H9 (cell line): ENCODE measurements at regions not wholly inside any gene's neighbourhood (a gene's known extent, or its start where the extent isn't known, plus 50 kb on each side); places are given as distances from the start of the nearest gene placed in this dataset.

ENCODE experiments used
- DNase-seq: peaks from one replicate; pipeline ENCODE4 v3.0.0-alpha.2; 2017
- H2AFZ ChIP-seq: one replicate; pipeline ENCODE4 v1.6.1; 2013; ENCODE audit warnings: mild to moderate bottlenecking, low read length, control low read depth, moderate library complexity
- H2AK5ac ChIP-seq: 2 replicates; pipeline ENCODE4 v1.6.1; 2013; ENCODE audit warnings: low read length, control low read depth, mixed read lengths; ENCODE audit not compliant: insufficient read length
- H2BK120ac ChIP-seq: one replicate; pipeline ENCODE4 v1.6.1; 2013; ENCODE audit warnings: low read depth, mild to moderate bottlenecking, low read length, control low read depth, inconsistent platforms; ENCODE audit not compliant: poor library complexity, severe bottlenecking
- H2BK12ac ChIP-seq: 2 replicates; pipeline ENCODE4 v1.6.1; 2013; ENCODE audit warnings: low read length, control low read depth, mixed read lengths, low read depth; ENCODE audit not compliant: insufficient read length
- H2BK15ac ChIP-seq: 2 replicates; pipeline ENCODE4 v1.6.1; 2013; ENCODE audit warnings: low read depth, low read length, control low read depth
- H2BK20ac ChIP-seq: one replicate; pipeline ENCODE4 v1.6.1; 2013; ENCODE audit warnings: low read depth, mild to moderate bottlenecking, low read length, control low read depth, inconsistent platforms; ENCODE audit not compliant: poor library complexity, severe bottlenecking
- H2BK5ac ChIP-seq: 2 replicates; pipeline ENCODE4 v1.6.1; 2013; ENCODE audit warnings: low read length, control low read depth, mixed read lengths; ENCODE audit not compliant: insufficient read length
- H3K14ac ChIP-seq: 2 replicates; pipeline ENCODE4 v1.6.1; 2013; ENCODE audit warnings: low read length, control low read depth; ENCODE audit not compliant: insufficient read depth
- H3K18ac ChIP-seq: 2 replicates; pipeline ENCODE4 v1.6.1; 2013; ENCODE audit warnings: low read depth, mild to moderate bottlenecking, mixed read lengths, low read length, control low read depth; ENCODE audit not compliant: insufficient read length
- H3K23ac ChIP-seq: 2 replicates; pipeline ENCODE4 v1.6.1; 2013; ENCODE audit warnings: low read length, control low read depth, mixed read lengths, low read depth; ENCODE audit not compliant: insufficient read length
- H3K23me2 ChIP-seq: 2 replicates; pipeline ENCODE4 v1.6.1; 2013; ENCODE audit warnings: low read depth, mild to moderate bottlenecking, mixed read lengths, low read length, control low read depth; ENCODE audit not compliant: insufficient read length, poor library complexity, severe bottlenecking
- H3K27ac ChIP-seq: 2 replicates; pipeline ENCODE4 v1.5.1; 2013; ENCODE audit warnings: low read length, control low read depth, mixed read lengths, low read depth; ENCODE audit not compliant: insufficient read length
- H3K27me3 ChIP-seq: 2 replicates; pipeline ENCODE4 v1.6.1; 2013; ENCODE audit warnings: low read length, control low read depth, inconsistent platforms; ENCODE audit not compliant: insufficient read depth
- H3K4ac ChIP-seq: 2 replicates; pipeline ENCODE4 v1.6.1; 2013; ENCODE audit warnings: low read depth, mild to moderate bottlenecking, control low read depth, inconsistent platforms, low read length, moderate library complexity
- H3K4me1 ChIP-seq: 2 replicates; pipeline ENCODE4 v1.6.1; 2013; ENCODE audit warnings: low read length, control low read depth, inconsistent platforms; ENCODE audit not compliant: insufficient read depth
- H3K4me2 ChIP-seq: 2 replicates; pipeline ENCODE4 v1.6.1; 2013; ENCODE audit warnings: low read length, control low read depth, mixed read lengths; ENCODE audit not compliant: insufficient read length, insufficient read depth
- H3K56ac ChIP-seq: 2 replicates; pipeline ENCODE4 v1.6.1; 2013; ENCODE audit warnings: low read depth, mild to moderate bottlenecking, mixed read lengths, low read length, control low read depth; ENCODE audit not compliant: insufficient read length
- H3K79me1 ChIP-seq: 2 replicates; pipeline ENCODE4 v1.6.1; 2013; ENCODE audit warnings: low read depth, mild to moderate bottlenecking, moderate library complexity, low read length, control low read depth, inconsistent platforms; ENCODE audit not compliant: insufficient read depth, poor library complexity, severe bottlenecking
- H3K79me2 ChIP-seq: 2 replicates; pipeline ENCODE4 v1.6.1; 2013; ENCODE audit warnings: low read length, control low read depth, inconsistent platforms; ENCODE audit not compliant: insufficient read depth
- H3K9ac ChIP-seq: 2 replicates; pipeline ENCODE4 v1.6.1; 2013; ENCODE audit warnings: low read length, control low read depth, mixed read lengths; ENCODE audit not compliant: insufficient read length; ENCODE audit errors: extremely low read depth
- H3K9me3 ChIP-seq: one replicate; pipeline ENCODE4 v1.6.1; 2013; ENCODE audit warnings: low read depth, low read length, inconsistent platforms; ENCODE audit not compliant: control insufficient read depth
- H3T11ph ChIP-seq: one replicate; pipeline ENCODE4 v1.6.1; 2013; ENCODE audit warnings: mild to moderate bottlenecking, low read length, control low read depth, inconsistent platforms
- H4K20me1 ChIP-seq: one replicate; pipeline ENCODE4 v1.6.1; 2013; ENCODE audit not compliant: control insufficient read depth, insufficient read length, insufficient read depth
- H4K5ac ChIP-seq: 2 replicates; pipeline ENCODE4 v1.6.1; 2013; ENCODE audit warnings: low read depth, mild to moderate bottlenecking, mixed read lengths, low read length, control low read depth; ENCODE audit not compliant: insufficient read length
- H4K8ac ChIP-seq: replicated peaks from 2 replicates; pipeline ENCODE4 v1.6.1; 2013; ENCODE audit warnings: low read length, control low read depth, mixed read lengths, low read depth; ENCODE audit not compliant: insufficient read length
- H4K91ac ChIP-seq: 2 replicates; pipeline ENCODE4 v1.6.1; 2013; ENCODE audit warnings: low read depth, mild to moderate bottlenecking, moderate library complexity, mixed read lengths, low read length, control low read depth; ENCODE audit not compliant: insufficient read length
- H3K27ac Mint-ChIP-seq, 3 experiments: 2 replicates in 2 of 3; 3 replicates in 1 of 3; pipeline ENCODE4 v1.8.0; 2020 to 2021; ENCODE audit warnings: mixed read lengths in 3 of 3, mild to moderate bottlenecking in 1 of 3, moderate library complexity in 1 of 3
- H3K27me3 Mint-ChIP-seq: 2 replicates; pipeline ENCODE4 v1.8.0; 2021; ENCODE audit warnings: low read depth, mild to moderate bottlenecking, moderate library complexity, mixed read lengths
- H3K36me3 Mint-ChIP-seq, 3 experiments: 2 replicates in 2 of 3; 3 replicates in 1 of 3; pipeline ENCODE4 v1.8.0; 2020 to 2021; ENCODE audit warnings: low read depth in 3 of 3, mixed read lengths in 3 of 3; ENCODE audit not compliant: insufficient read depth in 1 of 3
- H3K4me1 Mint-ChIP-seq, 2 experiments: 2 replicates each; pipeline ENCODE4 v1.8.0; 2020; ENCODE audit warnings: mixed read lengths in 2 of 2
- H3K4me3 Mint-ChIP-seq, 2 experiments: 2 replicates in 1 of 2; 3 replicates in 1 of 2; pipeline ENCODE4 v1.8.0; 2020 to 2021; ENCODE audit warnings: mild to moderate bottlenecking in 2 of 2, mixed read lengths in 2 of 2, moderate library complexity in 1 of 2
- H3K9me3 Mint-ChIP-seq, 2 experiments: 2 replicates in 1 of 2; 3 replicates in 1 of 2; pipeline ENCODE4 v1.8.0; 2020; ENCODE audit warnings: mild to moderate bottlenecking in 2 of 2, mixed read lengths in 2 of 2, moderate library complexity in 1 of 2
- WGBS: extraction: QIAGEN DNeasy Blood & Tissue Kit; methylation state at CpG from one replicate; pipeline ENCODE4 v1.1.7; 2013; ENCODE audit warnings: missing lambda C conversion rate, low lambda C conversion rate, mixed read lengths; ENCODE audit not compliant: insufficient read length; ENCODE audit errors: extremely low coverage; 5-methylcytosine and 5-hydroxymethylcytosine counted together
- TF ChIP-seq, protein P1 (sequence below): fragments of 200-600 bp; sonication (generic); conservative IDR thresholded peaks from 3 replicates; pipeline ENCODE4 v1.8.0; 2021; ENCODE audit warnings: antibody characterized with exemption, mild to moderate bottlenecking

GRCh38 chr18:43978174-43978573, 700.9 kb upstream of the SYT4 start:
- Histone ChIP-seq H3T11ph (no peak overlapping the region), H2BK5ac (no peak overlapping the region), H2AK5ac (no peak overlapping the region), H3K14ac (no peak overlapping the region), H3K27ac (no peak overlapping the region), H3K4me1 (no peaks in the 10 kb centered on the region), H3K4me2 (no peak overlapping the region), H3K56ac (no peak overlapping the region), H2BK12ac (no peak overlapping the region), H3K4ac (no peak overlapping the region), H2AFZ (no peak overlapping the region), H4K20me1 (no peaks in the 10 kb centered on the region), H2BK15ac (no peak overlapping the region), H3K27me3 (no peaks in the 10 kb centered on the region), H3K79me2 (no peaks in the 10 kb centered on the region), H3K23ac (no peak overlapping the region), H4K91ac (no peak overlapping the region), H3K9me3 (no peaks in the 10 kb centered on the region), H3K79me1 (no peaks in the 10 kb centered on the region), H3K9ac (no peak overlapping the region), H2BK20ac (no peak overlapping the region), H4K5ac (no peak overlapping the region), H3K18ac (no peak overlapping the region), H3K23me2 (no peaks in the 10 kb centered on the region), H2BK120ac (no peak overlapping the region), H4K8ac (no peak overlapping the region)
- TF ChIP-seq, protein P1, sequence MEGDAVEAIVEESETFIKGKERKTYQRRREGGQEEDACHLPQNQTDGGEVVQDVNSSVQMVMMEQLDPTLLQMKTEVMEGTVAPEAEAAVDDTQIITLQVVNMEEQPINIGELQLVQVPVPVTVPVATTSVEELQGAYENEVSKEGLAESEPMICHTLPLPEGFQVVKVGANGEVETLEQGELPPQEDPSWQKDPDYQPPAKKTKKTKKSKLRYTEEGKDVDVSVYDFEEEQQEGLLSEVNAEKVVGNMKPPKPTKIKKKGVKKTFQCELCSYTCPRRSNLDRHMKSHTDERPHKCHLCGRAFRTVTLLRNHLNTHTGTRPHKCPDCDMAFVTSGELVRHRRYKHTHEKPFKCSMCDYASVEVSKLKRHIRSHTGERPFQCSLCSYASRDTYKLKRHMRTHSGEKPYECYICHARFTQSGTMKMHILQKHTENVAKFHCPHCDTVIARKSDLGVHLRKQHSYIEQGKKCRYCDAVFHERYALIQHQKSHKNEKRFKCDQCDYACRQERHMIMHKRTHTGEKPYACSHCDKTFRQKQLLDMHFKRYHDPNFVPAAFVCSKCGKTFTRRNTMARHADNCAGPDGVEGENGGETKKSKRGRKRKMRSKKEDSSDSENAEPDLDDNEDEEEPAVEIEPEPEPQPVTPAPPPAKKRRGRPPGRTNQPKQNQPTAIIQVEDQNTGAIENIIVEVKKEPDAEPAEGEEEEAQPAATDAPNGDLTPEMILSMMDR = no peak
- Mint-ChIP-seq H3K36me3 (no peaks in the 10 kb centered on the region), H3K27ac (peak overlapping the region in 1 of 3 experiments; percentile 66; a peak in 1 of 7 replicates), H3K27me3 (no peaks in the 10 kb centered on the region), H3K9me3 (no peaks in the 10 kb centered on the region; a peak in 1 of 5 replicates), H3K4me3 (no peak overlapping the region), H3K4me1 (no peaks in the 10 kb centered on the region)
- no peak for DNase-seq
- no CpG with 5 or more reads among the region's 4 CpGs for WGBS
